GM23248 (cell line): ENCODE measurements at regions not wholly inside any gene's neighbourhood (a gene's known extent, or its start where the extent isn't known, plus 50 kb on each side); places are given as distances from the start of the nearest gene placed in this dataset.

Experiments
- EZH2 ChIP-seq: fragments of 200-600 bp; sonication (generic); IDR thresholded peaks from 2 replicates; pipeline ENCODE4 v1.6.1; 2018; ENCODE audit warnings: antibody characterized with exemption, mild to moderate bottlenecking; ENCODE audit not compliant: insufficient read depth, poor library complexity, severe bottlenecking
- EZH2phosphoT487 ChIP-seq: fragments of 200-600 bp; sonication (generic); IDR thresholded peaks from 2 replicates; pipeline ENCODE4 v1.6.1; 2018; ENCODE audit warnings: antibody characterized with exemption, moderate library complexity, mild to moderate bottlenecking, low read depth; ENCODE audit not compliant: insufficient read depth

- TF ChIP-seq EZH2: no peak
- no peak for TF ChIP-seq EZH2phosphoT487
Observed at GRCh38 chr7:94092980-94093379, 88.8 kb upstream of the BET1 start.
